ENCODE measurements at regions not wholly inside any gene's neighbourhood (a gene's known extent, or its start where the extent isn't known, plus 50 kb on each side); places are given as distances from the start of the nearest gene placed in this dataset.
"Not testable (repeated sequence)": the region's sequence is repeated elsewhere in the genome, so short reads cannot be mapped to it uniquely, and the experiment has no call there.

- peak; percentile 57 to 58 (median 57) for DNase-seq
Observed at GRCh38 chrX:68994135-68994890, 165.5 kb downstream of the EFNB1 start.

DNA sequence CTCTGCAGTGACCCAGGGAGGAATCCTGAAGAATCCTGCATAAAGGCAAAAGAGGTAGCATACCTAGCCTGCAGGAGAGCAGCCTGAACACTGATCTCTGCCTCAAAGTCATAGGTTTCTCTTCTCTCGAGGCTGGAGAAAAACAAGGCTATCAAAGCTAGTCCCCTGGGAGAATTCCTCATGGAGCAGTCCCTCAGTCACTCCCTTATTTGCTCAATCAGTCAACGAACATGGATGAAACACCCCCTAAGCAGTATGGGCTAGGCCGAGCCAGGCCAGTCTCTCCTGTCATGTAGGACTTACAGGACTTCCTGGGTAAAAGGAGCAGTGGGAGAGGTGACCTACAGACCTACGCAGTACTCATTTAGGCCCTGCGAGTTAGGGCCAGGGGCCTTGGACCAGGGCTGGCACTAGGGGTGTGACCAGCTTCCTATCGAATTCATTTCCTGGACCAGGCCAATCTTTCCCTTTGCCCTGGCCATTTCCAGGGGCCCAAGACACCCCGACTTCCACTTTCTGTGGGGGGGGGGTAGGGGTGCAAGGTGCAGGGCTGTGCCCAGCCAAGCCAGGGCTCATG is 164.1 kb downstream of the EFNB1 start:
- no peak for DNase-seq

- no peak for DNase-seq
Observed at GRCh38 chrX:68991691-68992345, 163.0 kb downstream of the EFNB1 start.

- DNase-seq: no peak
Observed at GRCh38 chrX:68990948-68991347, 162.1 kb downstream of the EFNB1 start.

GRCh38 chrX:68989865-68990606 is 161.2 kb downstream of the EFNB1 start:
- DNase-seq: no peak

- DNase-seq: no peak
Observed at GRCh38 chrX:68989456-68989855, 160.6 kb downstream of the EFNB1 start.

DNA sequence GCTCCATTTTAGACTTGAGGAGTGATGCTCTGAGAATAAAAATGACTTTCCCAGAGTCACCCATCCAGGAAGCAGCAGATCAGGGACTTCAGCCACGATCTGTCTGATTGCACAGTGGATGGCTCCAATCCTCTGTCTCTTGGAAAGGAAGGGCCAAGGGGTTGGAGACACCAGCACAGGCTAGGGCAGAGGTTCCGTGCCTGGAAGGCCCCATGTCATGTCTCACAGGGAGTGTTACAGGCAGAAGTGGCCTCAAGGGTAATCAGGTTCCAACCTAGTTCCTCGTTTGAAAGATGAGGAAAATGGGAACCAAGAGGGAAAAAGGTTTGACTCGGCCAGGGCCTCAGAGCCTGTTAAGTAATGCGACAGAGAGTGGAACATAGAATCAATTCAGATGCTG is 160.0 kb downstream of the EFNB1 start:
- peak in 1 of 3 donors; percentile 24 for DNase-seq

DNA sequence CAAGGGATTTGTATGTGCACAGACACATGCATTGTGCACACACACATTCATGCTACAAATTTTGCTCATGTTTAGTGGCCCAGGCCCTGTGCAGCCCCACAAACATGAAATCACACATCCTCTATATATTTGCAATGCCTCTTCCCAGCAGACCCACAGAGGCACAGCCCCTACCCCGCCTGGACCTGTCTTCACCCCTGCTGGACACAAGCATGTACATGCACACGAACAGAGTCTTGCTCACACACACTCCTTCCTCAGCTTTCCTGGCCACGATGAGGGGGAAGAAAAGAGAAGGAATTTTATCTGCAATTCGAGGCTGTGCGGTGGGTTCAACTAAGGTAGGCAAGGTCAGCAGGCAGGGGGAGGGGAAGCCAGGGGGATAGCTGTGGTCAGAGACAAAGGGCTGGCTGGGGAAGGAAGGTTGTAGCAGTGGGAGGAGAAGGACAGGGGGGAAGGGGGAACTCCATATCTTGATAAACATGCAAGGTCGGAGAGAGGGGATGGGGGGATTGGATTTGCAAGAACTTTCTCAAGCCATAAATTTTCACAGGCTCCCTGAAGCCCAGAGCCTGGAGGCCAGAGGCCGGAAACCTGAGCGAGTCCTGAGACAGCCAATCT is 156.4 kb downstream of the EFNB1 start:
- DNase-seq: no peak

GRCh38 chrX:68983004-68983857 is 154.4 kb downstream of the EFNB1 start:
- no peak for DNase-seq

GRCh38 chrX:68982476-68982875 is 153.7 kb downstream of the EFNB1 start:
- no peak for DNase-seq

- DNase-seq: no peak
Observed at GRCh38 chrX:68980906-68981616, 152.2 kb downstream of the EFNB1 start.

DNA sequence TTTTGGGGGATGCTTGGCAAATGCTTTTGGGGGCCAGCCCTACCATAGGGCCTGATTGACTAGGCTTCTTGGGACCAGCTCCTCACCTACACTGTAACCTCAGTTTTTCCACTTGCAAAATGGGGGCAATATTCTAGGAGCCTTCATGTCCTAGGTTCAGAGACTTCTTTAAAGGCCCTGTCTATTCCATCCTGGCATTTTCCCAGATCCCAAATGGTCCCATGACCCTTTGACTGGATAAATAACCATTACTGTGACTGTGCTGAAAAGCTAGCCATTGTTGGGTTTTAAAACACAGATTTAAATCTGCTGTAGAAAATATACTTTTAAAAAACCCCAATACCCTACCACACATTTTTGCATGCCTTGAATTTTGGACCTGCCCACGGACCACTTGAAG is 149.8 kb downstream of the EFNB1 start:
- DNase-seq: no peak

DNA sequence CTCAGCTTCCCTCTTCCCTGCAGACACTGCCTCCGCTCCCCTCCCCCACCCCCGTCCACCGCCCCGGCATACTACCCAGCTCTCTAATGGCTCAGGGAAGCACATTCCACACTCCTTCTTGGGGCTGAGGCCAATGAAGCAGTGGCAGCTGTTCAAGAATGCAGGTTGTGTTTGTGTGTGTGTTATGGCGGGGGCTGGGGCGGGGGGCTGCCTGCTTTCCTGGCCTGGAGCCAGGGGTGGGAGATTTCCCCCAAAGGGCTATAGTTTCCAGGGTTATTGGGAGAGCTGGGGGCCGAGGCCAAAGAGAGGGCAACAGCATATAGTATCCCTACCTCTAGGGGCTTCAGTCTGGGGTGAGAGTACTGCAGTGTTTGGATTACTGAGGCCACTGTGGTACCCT is 149.4 kb downstream of the EFNB1 start:
- DNase-seq: no peak

- no peak for DNase-seq
Observed at GRCh38 chrX:68953331-68953730, 124.5 kb downstream of the EFNB1 start.

DNA sequence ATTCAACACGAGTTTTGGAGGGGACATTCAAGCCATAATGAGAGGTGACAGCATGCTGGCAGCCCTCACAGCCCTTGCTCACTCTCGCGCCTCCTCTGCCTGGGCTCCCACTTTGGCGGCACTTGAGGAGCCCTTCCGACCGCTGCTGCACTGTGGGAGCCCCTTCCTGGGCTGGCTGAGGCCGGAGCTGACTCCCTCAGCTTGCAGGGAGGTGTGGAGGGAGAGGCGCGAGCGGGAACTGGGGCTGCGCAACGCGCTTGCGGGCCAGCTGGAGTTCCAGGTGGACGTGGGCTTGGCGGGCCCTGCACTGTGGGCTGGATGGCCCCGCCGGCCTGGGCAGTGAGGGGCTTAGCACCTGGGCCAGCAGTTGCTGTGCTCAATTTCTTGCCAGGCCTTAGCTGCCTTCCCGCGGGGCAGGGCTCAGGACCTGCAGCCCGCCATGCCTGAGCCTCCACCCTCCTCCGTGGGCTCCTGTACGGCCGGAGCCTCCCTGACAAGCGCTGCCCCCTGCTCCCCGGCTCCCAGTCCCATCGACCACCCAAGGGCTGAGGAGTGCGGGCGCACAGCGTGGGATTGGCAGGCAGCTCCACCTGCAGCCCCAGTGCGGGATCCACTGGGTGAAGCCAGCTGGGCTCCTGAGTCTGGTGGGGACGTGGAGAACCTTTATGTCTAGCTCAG is 123.3 kb downstream of the EFNB1 start:
- not testable (repeated sequence) for DNase-seq

- DNase-seq: no peak
Observed at GRCh38 chrX:68950937-68951336, 122.1 kb downstream of the EFNB1 start.

DNA sequence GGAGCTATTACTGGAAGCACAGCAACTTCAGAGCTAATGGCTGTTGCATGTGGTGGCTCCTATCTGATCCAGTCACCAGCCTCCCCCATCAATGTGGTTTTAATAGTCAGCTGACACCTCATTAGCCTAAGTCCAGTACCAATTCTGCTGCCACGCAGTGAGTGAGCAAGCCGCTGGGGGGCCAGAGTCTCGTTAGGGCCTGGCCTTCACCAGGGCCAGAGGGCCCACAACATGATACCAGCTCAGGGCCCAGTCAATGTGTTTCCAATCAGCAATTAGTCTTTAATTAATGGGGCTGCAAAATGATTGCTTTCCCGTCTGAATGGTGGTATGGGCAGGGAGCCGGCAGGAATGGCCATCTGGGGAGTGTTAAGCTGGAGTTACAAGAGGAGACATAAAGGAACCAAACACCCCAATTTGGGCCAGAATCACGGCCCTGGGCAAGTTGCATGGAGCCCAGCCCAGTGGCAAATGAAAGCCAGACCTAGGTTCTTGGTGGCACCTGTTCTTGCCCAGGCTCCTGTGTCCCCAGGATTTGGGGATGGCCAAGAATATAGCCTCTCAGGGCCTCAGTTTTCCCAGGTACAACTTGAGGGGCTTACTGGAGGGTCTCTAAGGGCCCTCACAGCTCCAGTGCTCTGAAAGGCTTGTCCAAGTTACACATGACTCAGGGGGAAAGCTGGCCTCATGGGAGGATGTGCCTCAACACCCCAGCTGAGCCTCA is 119.2 kb downstream of the EFNB1 start:
- no peak for DNase-seq

GRCh38 chrX:68945603-68946228 is 116.9 kb downstream of the EFNB1 start:
- peak; percentile 13 to 21 (median 21) for DNase-seq

DNA sequence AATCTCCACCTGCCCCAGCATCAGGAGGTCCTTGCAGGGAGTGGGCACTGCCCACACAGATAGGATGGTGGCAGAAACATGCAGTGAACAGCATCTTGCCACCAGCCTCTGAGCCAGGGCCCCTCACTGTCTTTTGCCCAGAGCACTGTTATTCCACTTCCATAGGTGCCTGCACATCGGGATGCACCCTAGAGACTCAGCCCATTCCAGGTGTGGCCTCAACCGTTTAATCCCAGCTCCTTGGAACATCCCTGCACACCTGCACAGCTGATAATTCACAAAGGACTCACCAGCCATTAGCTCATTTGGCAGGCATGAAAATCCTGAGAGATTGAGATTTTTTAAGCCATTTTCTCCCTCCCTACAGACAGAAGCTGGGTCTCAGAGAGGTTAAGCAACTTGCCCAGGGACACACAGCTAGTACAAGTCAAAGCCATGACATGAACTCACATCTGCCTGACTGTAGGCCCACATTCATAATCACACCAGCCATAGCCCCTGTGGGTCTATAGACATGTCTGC is 116.3 kb downstream of the EFNB1 start:
- DNase-seq: no peak

Data from suppressor macrophage treated with lipopolysaccharide for 1 hour (primary cell).